A673 (cell line): ENCODE measurements at regions not wholly inside any gene's neighbourhood (a gene's known extent, or its start where the extent isn't known, plus 50 kb on each side); places are given as distances from the start of the nearest gene placed in this dataset.

Experiments
- BruUV-seq: library from RNA; stranded (reverse); fragments of 400-500 nt; replicated peaks from 2 replicates; lab custom pipeline; 2021; lab: Mats Ljungman, UMichigan
- CTCF ChIA-PET: fragments of 300-600 bp; sonication (Branson Sonifier 250); formaldehyde crosslinking; loops from one replicate; lab custom pipeline; 2022; ENCODE audit warnings: antibody characterized with exemption; lab: Charles Lee
- POLR2A ChIA-PET: fragments of 300-600 bp; sonication (Branson Sonifier 250); formaldehyde crosslinking; loops from one replicate; lab custom pipeline; 2022; ENCODE audit warnings: antibody characterized with exemption; ENCODE audit not compliant: low non-redundant PET; lab: Charles Lee
- DNase-seq: peaks from one replicate; pipeline ENCODE4 v3.0.0-alpha.2; 2015; ENCODE audit warnings: low spot score
- H3K27ac ChIP-seq: fragments of 200-600 bp; sonication (generic); 2 replicates; pipeline ENCODE4 v1.5.1; 2016; ENCODE audit warnings: mixed run types, low read depth, mild to moderate bottlenecking, mixed read lengths, antibody characterized with exemption, low read length; ENCODE audit not compliant: poor library complexity, severe bottlenecking
- H3K27me3 ChIP-seq: fragments of 200-600 bp; sonication (generic); replicated peaks from 2 replicates; pipeline ENCODE4 v1.6.1; 2017; ENCODE audit warnings: mixed run types, low read depth, mild to moderate bottlenecking, mixed read lengths, antibody characterized with exemption, low read length; ENCODE audit not compliant: insufficient read depth, poor library complexity
- H3K36me3 ChIP-seq: fragments of 200-600 bp; sonication (generic); 2 replicates; pipeline ENCODE4 v1.6.1; 2016; ENCODE audit warnings: mixed run types, mild to moderate bottlenecking, mixed read lengths, antibody characterized with exemption, low read length; ENCODE audit not compliant: insufficient read depth, poor library complexity, severe bottlenecking
- H3K4me1 ChIP-seq: fragments of 200-600 bp; sonication (generic); 2 replicates; pipeline ENCODE4 v1.6.1; 2017; ENCODE audit warnings: mixed run types, mild to moderate bottlenecking, mixed read lengths, antibody characterized with exemption, low read length; ENCODE audit not compliant: insufficient read depth, poor library complexity, severe bottlenecking
- H3K4me3 ChIP-seq: fragments of 200-600 bp; sonication (generic); 2 replicates; pipeline ENCODE4 v1.5.1; 2016; ENCODE audit warnings: low read depth, mixed run types, mild to moderate bottlenecking, mixed read lengths, low read length; ENCODE audit not compliant: poor library complexity, severe bottlenecking
- H3K9me3 ChIP-seq: fragments of 200-600 bp; sonication (generic); 2 replicates; pipeline ENCODE4 v1.6.1; 2016; ENCODE audit warnings: mixed run types, low read depth, mild to moderate bottlenecking, mixed read lengths, antibody characterized with exemption, low read length; ENCODE audit not compliant: poor library complexity, severe bottlenecking
- CTCF ChIP-seq: fragments of 300-800, 200-600 bp; sonication (generic); conservative IDR thresholded peaks from 2 replicates; pipeline ENCODE4 v1.5.1; 2017; ENCODE audit warnings: low read depth, mild to moderate bottlenecking, antibody characterized with exemption, low read length, moderate library complexity, mixed read lengths
- EZH2 ChIP-seq: fragments of 200-600 bp; sonication (generic); IDR thresholded peaks from 2 replicates; pipeline ENCODE4 v1.6.1; 2017; ENCODE audit warnings: borderline replicate concordance, low read depth, mild to moderate bottlenecking, mixed read lengths, antibody characterized with exemption, low read length; ENCODE audit not compliant: poor library complexity, severe bottlenecking
- intact Hi-C: fragments of 100-400 bp; cut with micrococcal nuclease; formaldehyde crosslinking; loops from one replicate; pipeline ENCODE4 v1.10.0; 2022; ENCODE audit not compliant: unreplicated experiment

GRCh38 chr19:5218255-5218855, 122.3 kb downstream of the PTPRS start:
- Histone ChIP-seq H3K9me3 (no peaks in the 10 kb centered on the region), H3K4me1 (no peaks in the 10 kb centered on the region), H3K27me3 (no peaks in the 10 kb centered on the region), H3K36me3 (peaks cover 90% of the 10 kb centered on the region), H3K27ac (no peak overlapping the region), H3K4me3 (no peak overlapping the region)
- ChIA-PET CTCF (no interaction called here), POLR2A (no interaction called here)
- DNase-seq, result no peak
- intact Hi-C loops, result no loop called here
- BruUV-seq, result TSS peak; percentile 10
- no peak for TF ChIP-seq CTCF
- TF ChIP-seq EZH2, result no peak

GRCh38 chr19:5217171-5217570, 123.4 kb downstream of the PTPRS start:
- CTCF ChIA-PET, result no interaction called here
- H3K27me3 ChIP-seq, result no peaks in the 10 kb centered on the region
- DNase-seq, result no peak
- POLR2A ChIA-PET, result no interaction called here
- no peaks in the 10 kb centered on the region for H3K4me1 ChIP-seq
- intact Hi-C loops, result no loop called here
- no peak overlapping the region for H3K27ac ChIP-seq
- peaks cover 95% of the 10 kb centered on the region for H3K36me3 ChIP-seq
- H3K9me3 ChIP-seq, result no peaks in the 10 kb centered on the region
- no peak overlapping the region for H3K4me3 ChIP-seq
- TF ChIP-seq CTCF (no peak), EZH2 (no peak)
- BruUV-seq, result no TSS peak

DNA sequence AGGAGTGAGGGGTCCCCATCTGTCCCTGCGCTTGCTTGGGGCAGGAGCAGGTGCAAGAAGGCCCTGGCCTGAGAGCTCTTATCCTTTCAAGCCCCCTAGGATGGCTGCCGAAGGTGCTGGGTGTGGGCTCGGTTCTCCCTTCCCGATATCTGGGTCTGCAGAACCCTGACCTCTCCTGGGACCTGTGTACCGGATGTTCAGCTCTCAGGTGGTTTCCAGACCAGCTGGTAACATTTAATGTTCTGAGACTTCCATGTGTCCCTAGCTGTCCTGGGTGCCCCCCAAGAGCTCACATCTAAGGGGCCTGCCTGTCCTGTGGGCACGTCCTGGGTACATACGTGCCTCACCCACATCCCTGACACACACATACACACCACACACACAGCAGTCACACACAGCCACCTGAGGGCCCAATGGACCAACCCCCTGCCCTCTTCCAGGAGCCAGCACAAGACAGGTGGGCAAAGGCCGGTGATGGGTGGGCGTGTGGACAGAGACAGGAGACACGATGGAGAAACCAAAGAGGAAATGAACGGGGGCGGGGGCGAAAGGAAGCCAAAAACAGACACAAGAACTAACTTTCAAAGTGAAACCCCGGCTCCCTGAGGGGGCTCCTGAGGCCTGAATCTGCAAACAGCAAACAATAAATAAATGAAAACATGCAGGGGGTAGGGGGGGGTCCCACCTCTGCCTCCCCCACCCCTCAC, 124.3 kb downstream of the PTPRS start:
- POLR2A ChIA-PET, result no interaction called here
- no peaks in the 10 kb centered on the region for H3K4me1 ChIP-seq
- no peak for DNase-seq
- TF ChIP-seq EZH2, result no peak
- TF ChIP-seq CTCF, result no peak
- no peaks in the 10 kb centered on the region for H3K27me3 ChIP-seq
- H3K36me3 ChIP-seq, result peaks cover 95% of the 10 kb centered on the region
- H3K9me3 ChIP-seq, result peaks cover 2% of the 10 kb centered on the region
- CTCF ChIA-PET, result no interaction called here
- intact Hi-C loops, result no loop called here
- H3K27ac ChIP-seq, result no peak overlapping the region
- H3K4me3 ChIP-seq, result no peak overlapping the region
- BruUV-seq, result no TSS peak
